Keratinocyte (primary cell): ENCODE measurements at regions not wholly inside any gene's neighbourhood (a gene's known extent, or its start where the extent isn't known, plus 50 kb on each side); places are given as distances from the start of the nearest gene placed in this dataset.
"Not testable (repeated sequence)": the region's sequence is repeated elsewhere in the genome, so short reads cannot be mapped to it uniquely, and the experiment has no call there.

Source experiments
- CTCF ChIP-seq, 3 experiments: IDR thresholded peaks in 1 of 3; conservative IDR thresholded peaks in 1 of 3; optimal IDR thresholded peaks in 1 of 3; 2 replicates in 2 of 3; 3 replicates in 1 of 3; pipeline versions ENCODE3 to v1.5.1; 2011; ENCODE audit warnings: low read length in 3 of 3, mild to moderate bottlenecking in 3 of 3, moderate library complexity in 2 of 3, control low read depth in 1 of 3, inconsistent platforms in 1 of 3; ENCODE audit not compliant: insufficient read depth in 2 of 3; ENCODE audit errors: extremely low read depth in 1 of 3
- EZH2 ChIP-seq: IDR thresholded peaks from one replicate; pipeline ENCODE4 v1.6.1; 2012; ENCODE audit warnings: inconsistent platforms, mild to moderate bottlenecking, low read length, moderate library complexity

DNA sequence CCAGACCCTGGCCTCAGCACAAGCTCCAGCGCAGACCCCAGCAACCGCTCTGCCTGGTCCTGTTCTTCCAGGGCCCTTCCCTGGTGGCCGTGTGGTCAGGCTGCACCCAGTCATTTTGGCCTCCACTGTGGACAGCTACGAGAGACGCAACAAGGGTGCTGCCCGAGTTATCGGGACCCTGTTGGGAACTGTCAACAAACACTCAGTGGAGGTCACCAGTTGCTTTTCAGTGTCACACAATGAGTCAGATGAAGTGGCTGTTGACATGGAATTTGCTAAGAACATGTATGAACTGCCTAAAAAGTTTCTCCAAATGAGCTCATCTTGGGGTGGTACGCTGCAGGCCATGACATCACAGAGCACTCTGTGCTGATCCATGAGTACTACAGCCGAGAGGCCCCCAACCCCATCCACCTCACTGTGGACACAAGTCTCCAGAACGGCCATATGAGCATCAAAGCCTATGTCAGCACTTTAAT lies 190.7 kb upstream of the TPTE start:
- TF ChIP-seq CTCF (optimal IDR thresholded peaks at IDR 0.05 in 1 of 3, IDR thresholded peaks at IDR 0.05 in 1 of 3, conservative IDR thresholded peaks at IDR 0.05 in 1 of 3; ENCODE audit: extremely low read depth in 1 of 3, insufficient read depth in 2 of 3, low read length in 3 of 3); EZH2: not testable (repeated sequence)
